ENCODE measurements at regions not wholly inside any gene's neighbourhood (a gene's known extent, or its start where the extent isn't known, plus 50 kb on each side); places are given as distances from the start of the nearest gene placed in this dataset.
A peak's percentile ranks its signal among the peaks of the same experiment; 100 is the strongest.
"Not testable (repeated sequence)": the region's sequence is repeated elsewhere in the genome, so short reads cannot be mapped to it uniquely, and the experiment has no call there.

- DNase-seq (ENCODE audit: low spot score), result no peak
Measured at GRCh38 chr1:185468626-185469025, 151.6 kb upstream of the IVNS1ABP start.

- no peak for DNase-seq (ENCODE audit: low spot score)
Measured at GRCh38 chr1:185467122-185467521, 150.1 kb upstream of the IVNS1ABP start.

DNA sequence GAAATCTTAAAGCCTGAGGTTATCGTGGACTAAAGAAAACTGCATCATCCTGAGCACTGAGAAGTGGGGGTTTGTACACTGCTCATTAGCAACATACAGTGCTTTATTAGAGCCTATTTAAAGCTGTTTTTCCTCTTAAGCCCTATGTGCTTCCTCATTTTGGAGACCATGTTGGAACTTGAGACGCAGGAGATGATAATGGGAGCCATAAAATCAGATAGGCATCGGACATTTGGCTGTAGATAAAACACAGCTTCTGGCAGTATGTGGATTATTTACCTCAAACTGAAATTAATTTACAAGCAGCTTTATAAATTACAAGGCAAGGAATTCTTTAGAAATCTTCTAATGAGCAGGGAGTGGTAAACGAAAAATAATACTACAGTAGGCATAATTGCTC lies 147.7 kb upstream of the IVNS1ABP start:
- DNase-seq (ENCODE audit: low spot score), result no peak

GRCh38 chr1:185463433-185463832 lies 146.4 kb upstream of the IVNS1ABP start:
- peak; percentile 69 for DNase-seq (ENCODE audit: low spot score)

DNA sequence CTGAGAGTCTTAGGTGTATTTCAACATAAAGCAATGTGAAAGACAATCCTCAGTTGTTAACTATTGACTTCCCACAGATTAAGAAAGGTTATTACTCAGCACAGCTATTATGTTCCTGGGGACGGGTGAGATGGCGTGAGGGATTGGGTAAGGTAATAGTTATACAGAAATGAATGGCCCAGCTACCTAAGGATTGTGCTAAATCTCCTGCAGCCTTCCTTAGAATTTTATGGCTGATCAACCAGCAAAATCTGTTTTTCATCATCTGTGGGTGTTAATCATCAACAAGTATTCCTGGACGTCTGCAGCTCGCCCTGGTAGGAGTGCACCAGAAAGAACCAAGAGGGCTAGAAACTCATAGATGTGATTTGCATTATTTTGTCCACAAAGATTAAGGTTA lies 146.0 kb upstream of the IVNS1ABP start:
- peak; percentile 88 for DNase-seq (ENCODE audit: low spot score)

DNA sequence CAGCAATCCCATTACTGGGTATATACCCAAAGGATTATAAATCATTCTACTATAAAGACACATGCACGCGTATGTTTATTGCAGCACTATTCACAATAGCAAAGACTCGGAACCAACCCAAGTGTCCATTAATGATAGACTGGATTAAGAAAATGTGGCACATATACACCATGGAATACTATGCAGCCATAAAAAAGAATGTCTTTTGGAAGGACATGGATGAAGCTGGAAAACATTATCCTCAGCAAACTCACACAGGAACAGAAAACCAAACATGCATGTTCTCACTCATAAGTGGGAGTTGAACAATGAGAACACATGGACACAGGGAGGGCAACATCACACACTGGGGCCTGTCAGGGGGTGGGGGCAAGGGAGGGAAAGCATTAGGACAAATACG lies 143.7 kb upstream of the IVNS1ABP start:
- DNase-seq (ENCODE audit: low spot score), result not testable (repeated sequence)

DNA sequence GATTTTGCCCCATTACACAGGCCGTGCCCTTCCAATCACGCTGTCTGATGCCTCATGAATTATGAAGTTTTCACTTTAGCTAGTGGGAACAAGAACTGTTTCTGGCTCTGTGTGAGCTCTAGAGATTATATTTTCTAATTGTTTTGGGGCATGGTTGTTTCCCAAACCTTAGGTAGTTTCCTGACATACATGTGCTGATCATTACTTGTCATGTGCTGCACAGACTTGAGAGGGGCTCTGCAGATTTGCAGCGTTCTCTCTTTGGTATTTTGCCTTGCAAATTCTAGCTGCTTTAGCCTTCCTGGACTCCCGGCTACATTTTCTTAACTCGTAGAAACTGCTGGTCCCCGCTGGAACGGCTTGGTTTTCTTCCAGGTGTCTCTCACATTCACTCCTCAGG lies 142.1 kb upstream of the IVNS1ABP start:
- no peak for DNase-seq (ENCODE audit: low spot score)

- no peak for DNase-seq (ENCODE audit: low spot score)
Measured at GRCh38 chr1:185458670-185459069, 141.6 kb upstream of the IVNS1ABP start.

- DNase-seq (ENCODE audit: low spot score), result no peak
Measured at GRCh38 chr1:185453496-185454192, 136.6 kb upstream of the IVNS1ABP start.

DNA sequence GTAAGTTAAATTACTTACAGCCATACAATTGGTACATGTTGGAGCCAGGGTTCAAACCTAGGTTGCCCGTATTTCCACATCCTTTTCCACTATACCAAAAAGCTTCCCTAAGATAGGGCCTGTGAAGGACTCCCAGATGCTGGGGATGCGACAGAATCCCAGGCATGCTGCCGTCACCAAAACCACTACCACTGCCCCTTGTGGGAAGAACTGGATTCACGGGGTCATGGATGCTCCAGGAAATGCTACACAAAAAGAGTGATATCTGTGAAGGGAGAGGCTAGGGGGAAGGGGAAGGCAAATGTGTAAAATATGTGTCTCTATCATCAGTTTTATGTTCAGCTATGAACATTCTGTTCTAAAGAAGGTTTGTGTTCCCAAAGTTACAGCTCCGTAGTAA lies 133.9 kb upstream of the IVNS1ABP start:
- DNase-seq (ENCODE audit: low spot score), result no peak

- DNase-seq (ENCODE audit: low spot score), result no peak
Measured at GRCh38 chr1:185450060-185450788, 133.2 kb upstream of the IVNS1ABP start.

GRCh38 chr1:185449378-185450059 lies 132.5 kb upstream of the IVNS1ABP start:
- no peak for DNase-seq (ENCODE audit: low spot score)

DNA sequence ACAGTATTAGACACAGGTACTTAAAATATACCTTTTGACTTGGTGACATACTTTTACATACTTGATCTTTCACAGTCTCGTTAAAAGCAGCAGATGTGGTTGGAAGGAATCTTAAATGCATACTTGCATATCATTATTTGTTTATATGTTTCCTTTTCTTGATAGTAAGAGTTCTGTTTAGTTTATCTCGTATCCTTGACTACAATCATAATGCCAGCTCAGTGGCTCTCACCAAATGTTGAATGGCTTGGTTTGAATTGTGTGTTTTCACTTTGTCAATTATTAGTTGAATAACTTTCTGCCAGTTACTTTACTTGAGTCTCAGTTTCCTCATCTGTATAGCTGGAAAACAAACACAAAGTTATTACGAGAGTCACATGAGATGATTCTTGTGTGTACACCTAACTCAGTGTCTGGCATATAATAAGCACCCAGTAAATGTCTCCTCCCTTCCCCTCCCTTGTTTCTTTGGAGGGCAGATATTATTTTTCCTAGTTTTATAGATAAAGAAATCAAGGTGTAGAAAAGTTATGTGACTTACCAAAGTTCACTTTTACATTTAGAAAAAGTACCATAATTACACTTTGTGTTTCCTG lies 131.6 kb upstream of the IVNS1ABP start:
- DNase-seq (ENCODE audit: low spot score), result no peak

GRCh38 chr1:185446131-185446530 lies 129.1 kb upstream of the IVNS1ABP start:
- DNase-seq (ENCODE audit: low spot score), result no peak

DNA sequence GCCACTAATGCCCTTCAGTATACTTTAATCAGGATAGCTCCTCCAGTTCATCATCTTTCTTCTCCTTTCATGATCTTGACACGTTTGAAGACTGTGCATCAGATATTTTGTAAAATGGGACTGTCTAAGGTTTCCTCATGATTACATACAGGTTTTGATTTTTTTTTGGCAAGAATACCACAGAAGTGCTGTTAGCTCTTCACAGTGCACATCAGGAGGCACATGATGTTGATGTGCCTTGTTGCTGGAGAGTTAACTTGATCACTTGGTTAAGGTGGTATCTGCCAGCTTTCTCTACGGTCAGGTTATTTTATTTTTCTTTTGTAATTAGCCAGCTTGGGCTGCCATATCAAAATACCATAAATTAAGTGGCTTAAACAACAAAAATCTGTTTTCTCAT lies 128.6 kb upstream of the IVNS1ABP start:
- no peak for DNase-seq (ENCODE audit: low spot score)

DNA sequence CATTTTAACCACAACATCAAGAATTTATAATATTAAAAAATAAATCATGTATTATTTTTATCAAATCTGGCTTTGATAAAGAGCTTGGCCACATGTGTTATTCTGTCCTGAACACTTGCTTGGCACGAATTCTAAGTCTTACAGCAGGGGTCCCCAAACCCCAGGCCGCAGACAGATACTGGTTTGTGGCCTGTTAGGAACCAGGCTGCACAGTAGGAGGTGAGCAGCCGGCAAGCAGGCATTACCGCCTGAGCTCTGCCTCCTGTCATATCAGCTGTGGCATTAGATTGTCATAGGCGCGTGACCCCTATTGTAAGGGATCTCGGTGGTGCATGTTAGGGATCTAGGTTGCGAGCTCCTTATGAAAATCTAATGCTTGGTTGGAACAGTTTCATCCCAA lies 127.6 kb upstream of the IVNS1ABP start:
- DNase-seq (ENCODE audit: low spot score), result no peak

GRCh38 chr1:185442050-185442449 lies 125.0 kb upstream of the IVNS1ABP start:
- no peak for DNase-seq (ENCODE audit: low spot score)

DNA sequence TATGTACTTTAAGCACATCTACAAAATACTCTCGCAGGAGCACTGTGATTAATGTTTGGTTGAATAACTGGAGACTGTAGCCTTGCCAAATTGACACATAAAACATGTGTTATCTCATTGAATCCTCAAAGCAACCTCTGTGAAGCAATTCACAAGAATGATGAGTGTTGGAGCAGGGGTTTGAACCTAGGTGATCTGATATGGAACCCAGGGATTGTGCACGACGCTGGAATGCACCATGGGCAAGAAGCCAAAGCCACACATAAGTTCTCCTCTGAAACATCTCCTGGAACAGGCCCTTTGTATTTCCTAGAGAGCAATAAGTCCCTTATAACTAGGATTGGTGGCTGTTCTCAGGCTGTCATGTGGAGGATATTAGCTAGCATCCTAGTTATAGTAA lies 124.6 kb upstream of the IVNS1ABP start:
- DNase-seq (ENCODE audit: low spot score), result peak; percentile 98

GRCh38 chr1:185440877-185441276 lies 123.8 kb upstream of the IVNS1ABP start:
- peak; percentile 96 for DNase-seq (ENCODE audit: low spot score)

DNA sequence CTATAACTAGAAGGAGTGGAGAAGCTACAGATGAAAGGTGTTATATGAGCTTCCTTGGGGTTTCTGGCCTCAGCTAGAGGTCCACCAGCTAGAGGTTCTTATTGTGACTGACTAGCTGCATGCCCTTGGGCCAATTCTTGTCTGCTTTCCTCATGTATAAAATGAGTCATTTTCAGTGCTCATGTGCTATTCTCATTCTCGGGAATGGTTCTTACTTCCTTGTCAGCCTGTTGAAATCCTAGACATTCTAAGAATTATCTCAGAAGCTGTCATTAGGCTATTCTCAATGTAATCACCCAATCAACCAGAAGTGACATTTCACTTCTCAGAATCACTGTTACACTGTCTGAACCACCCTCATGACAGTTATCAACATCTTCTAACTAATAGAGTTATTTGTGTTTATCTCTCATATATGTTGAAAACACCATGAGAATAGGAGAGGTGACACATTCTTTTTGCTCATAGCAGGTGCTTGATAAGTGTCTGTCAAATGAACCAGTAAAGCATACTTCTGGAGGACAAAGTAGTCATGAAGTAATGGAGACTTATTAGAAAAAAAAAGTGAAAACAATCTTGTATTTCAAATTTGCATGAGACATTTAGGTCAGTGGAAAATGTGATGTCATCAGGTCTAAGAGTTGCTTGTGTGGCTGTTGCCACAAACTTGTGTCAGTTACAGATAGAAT lies 122.8 kb upstream of the IVNS1ABP start:
- DNase-seq (ENCODE audit: low spot score), result peak; percentile 95

DNA sequence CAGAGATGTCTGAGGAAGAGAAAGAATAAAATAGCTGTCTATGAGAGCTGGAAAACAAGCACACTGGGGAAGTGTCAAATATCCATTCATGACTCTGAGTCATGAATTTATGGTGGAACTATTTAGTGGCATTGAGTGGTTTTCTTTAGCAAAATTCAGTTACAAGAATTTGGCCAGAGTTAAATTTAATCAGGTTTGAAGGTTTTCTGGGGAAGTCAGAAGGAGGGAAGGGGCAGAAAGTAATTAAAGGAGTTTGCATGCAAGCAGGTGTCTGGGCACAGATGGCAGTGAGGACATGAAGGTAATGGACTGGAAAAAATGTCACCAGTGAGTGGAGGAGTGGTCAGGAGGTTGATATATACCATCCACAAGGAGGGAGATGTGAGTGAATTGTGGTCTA lies 121.9 kb upstream of the IVNS1ABP start:
- DNase-seq (ENCODE audit: low spot score), result peak; percentile 18

GRCh38 chr1:185435696-185436379 lies 118.8 kb upstream of the IVNS1ABP start:
- no peak for DNase-seq (ENCODE audit: low spot score)
